GM19240 (cell line): ENCODE measurements at regions not wholly inside any gene's neighbourhood (a gene's known extent, or its start where the extent isn't known, plus 50 kb on each side); places are given as distances from the start of the nearest gene placed in this dataset.
A peak's percentile ranks its signal among the peaks of the same experiment; 100 is the strongest.
"Not testable (repeated sequence)": the region's sequence is repeated elsewhere in the genome, so short reads cannot be mapped to it uniquely, and the experiment has no call there.

ENCODE experiments used
- DNase-seq: peaks from one replicate; pipeline ENCODE4 v3.0.0; 2011; ENCODE audit warnings: low spot score; ENCODE audit not compliant: insufficient read length

- DNase-seq, result peak; percentile 32
These were observed 55.1 kb downstream of the CYCS start for GRCh38 chr7:25069900-25070443.

- DNase-seq, result no peak
These were observed 56.4 kb downstream of the CYCS start for GRCh38 chr7:25068502-25069213.

GRCh38 chr7:25067726-25068501, 57.1 kb downstream of the CYCS start:
- no peak for DNase-seq

GRCh38 chr7:25066253-25066652, 58.8 kb downstream of the CYCS start:
- no peak for DNase-seq

- DNase-seq, result no peak
These were observed 62.7 kb downstream of the CYCS start for GRCh38 chr7:25062380-25062779.

GRCh38 chr7:25060487-25061055, 64.5 kb downstream of the CYCS start:
- no peak for DNase-seq

GRCh38 chr7:25059576-25059975, 65.5 kb downstream of the CYCS start:
- no peak for DNase-seq

- no peak for DNase-seq
These were observed 68.7 kb downstream of the CYCS start for GRCh38 chr7:25056368-25056767.

- no peak for DNase-seq
These were observed 69.4 kb downstream of the CYCS start for GRCh38 chr7:25055520-25056220.

GRCh38 chr7:25054819-25055519, 70.1 kb downstream of the CYCS start:
- no peak for DNase-seq

- DNase-seq, result no peak
These were observed 70.2 kb upstream of the OSBPL3 start for GRCh38 chr7:25050223-25050622.

- DNase-seq, result no peak
These were observed 68.5 kb upstream of the OSBPL3 start for GRCh38 chr7:25048444-25048834.

- DNase-seq, result not testable (repeated sequence)
These were observed 67.8 kb upstream of the OSBPL3 start for GRCh38 chr7:25047571-25048443.

- no peak for DNase-seq
These were observed 57.3 kb upstream of the OSBPL3 start for GRCh38 chr7:25037325-25037724.

GRCh38 chr7:25035274-25035673, 55.3 kb upstream of the OSBPL3 start:
- no peak for DNase-seq

- DNase-seq, result no peak
These were observed 54.2 kb upstream of the OSBPL3 start for GRCh38 chr7:25034136-25034535.

- no peak for DNase-seq
These were observed 53.1 kb upstream of the OSBPL3 start for GRCh38 chr7:25032774-25033743.

GRCh38 chr7:25031432-25031831, 51.5 kb upstream of the OSBPL3 start:
- DNase-seq, result no peak

- DNase-seq, result peak; percentile 19
These were observed 51.0 kb upstream of the OSBPL3 start for GRCh38 chr7:25031007-25031406.
